Caco-2 (cell line): ENCODE measurements at regions not wholly inside any gene's neighbourhood (a gene's known extent, or its start where the extent isn't known, plus 50 kb on each side); places are given as distances from the start of the nearest gene placed in this dataset.

Experiments
- BruUV-seq: library from RNA; stranded (reverse); fragments of 400-500 nt; replicated peaks from 2 replicates; lab custom pipeline; 2021; lab: Mats Ljungman, UMichigan
- CTCF ChIA-PET: fragments of 300-600 bp; sonication (Branson Sonifier 250); formaldehyde crosslinking; loops from one replicate; lab custom pipeline; 2022; ENCODE audit warnings: antibody characterized with exemption; lab: Charles Lee
- POLR2A ChIA-PET: fragments of 300-600 bp; sonication (Branson Sonifier 250); formaldehyde crosslinking; loops from one replicate; lab custom pipeline; 2022; ENCODE audit warnings: antibody characterized with exemption; lab: Charles Lee
- DNase-seq, 2 experiments: peaks; one replicate each; pipeline versions ENCODE4 v3.0.0 to v3.0.0-alpha.2; 2020 to 2022
- H3K27me3 ChIP-seq: replicated peaks from 2 replicates; pipeline ENCODE4 v1.6.0; 2011; ENCODE audit warnings: low read length; ENCODE audit not compliant: control insufficient read depth, insufficient read depth
- H3K36me3 ChIP-seq: 2 replicates; pipeline ENCODE4 v1.5.1; 2011; ENCODE audit warnings: low read length; ENCODE audit not compliant: control insufficient read depth, insufficient read depth
- H3K4me1 ChIP-seq: fragments of 250-450 bp; sonication (Bioruptor Pico); 2 replicates; pipeline ENCODE4 v1.5.1; 2020; ENCODE audit warnings: mild to moderate bottlenecking
- H3K4me3 ChIP-seq: 2 replicates; pipeline ENCODE4 v1.5.1; 2011; ENCODE audit warnings: low read depth, mild to moderate bottlenecking, control low read depth, low read length
- H3K9me3 ChIP-seq: fragments of 250-450 bp; sonication (Bioruptor Pico); 2 replicates; pipeline ENCODE4 v1.5.1; 2020; ENCODE audit warnings: mild to moderate bottlenecking, moderate library complexity
- H3K27ac Mint-ChIP-seq: one replicate; pipeline ENCODE4 v1.8.0; 2022; ENCODE audit warnings: mixed read lengths; ENCODE audit not compliant: unreplicated experiment
- H3K27me3 Mint-ChIP-seq: one replicate; pipeline ENCODE4 v1.8.0; 2022; ENCODE audit warnings: mixed read lengths; ENCODE audit not compliant: insufficient read depth, unreplicated experiment
- H3K36me3 Mint-ChIP-seq: one replicate; pipeline ENCODE4 v1.8.0; 2022; ENCODE audit warnings: mild to moderate bottlenecking, mixed read lengths; ENCODE audit not compliant: insufficient read depth, unreplicated experiment
- H3K4me1 Mint-ChIP-seq: one replicate; pipeline ENCODE4 v1.8.0; 2022; ENCODE audit warnings: low read depth, mixed read lengths; ENCODE audit not compliant: unreplicated experiment
- H3K4me3 Mint-ChIP-seq: one replicate; pipeline ENCODE4 v1.8.0; 2022; ENCODE audit warnings: mild to moderate bottlenecking, moderate library complexity, mixed read lengths; ENCODE audit not compliant: unreplicated experiment
- H3K9me3 Mint-ChIP-seq: one replicate; pipeline ENCODE4 v1.8.0; 2022; ENCODE audit warnings: mixed read lengths; ENCODE audit not compliant: unreplicated experiment
- intact Hi-C: fragments of 100-400 bp; cut with micrococcal nuclease; formaldehyde crosslinking; loops from one replicate; pipeline ENCODE4 v1.10.0; 2022; ENCODE audit not compliant: unreplicated experiment
- TF ChIP-seq, protein P1 (sequence below), 2 experiments: fragments of 200-600 bp in 1 of 2; IDR thresholded peaks; 1 replicate in 1 of 2; 2 replicates in 1 of 2; pipeline versions ENCODE4 v1.5.1 to v1.8.0; 2011 to 2022; ENCODE audit warnings: antibody characterized with exemption in 1 of 2, control low read depth in 1 of 2, inconsistent platforms in 1 of 2, low read depth in 1 of 2, low read length in 1 of 2, mild to moderate bottlenecking in 1 of 2, moderate library complexity in 1 of 2; ENCODE audit not compliant: insufficient read depth in 1 of 2, severe bottlenecking in 1 of 2, unreplicated experiment in 1 of 2

DNA sequence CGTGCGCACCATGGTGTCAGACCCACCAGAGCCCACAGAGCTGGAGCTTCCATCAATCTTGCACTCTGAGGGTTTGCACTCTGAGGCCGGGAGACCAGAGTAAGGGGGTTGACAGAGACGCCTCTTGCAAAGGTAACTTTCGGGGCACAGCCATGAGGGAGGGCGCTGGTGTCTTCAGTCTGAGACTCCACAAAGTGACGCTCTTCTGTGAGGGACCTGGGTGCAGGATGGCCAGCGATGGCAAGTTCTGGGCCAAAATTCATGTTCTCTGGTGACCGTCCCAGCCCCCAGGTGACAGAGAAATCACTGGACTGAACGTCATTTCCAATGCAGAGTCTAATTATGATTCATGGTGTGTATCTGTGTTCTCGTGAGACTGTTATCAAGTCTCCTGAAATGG is 1395.2 kb downstream of the TBC1D22A start:
- Mint-ChIP-seq H3K9me3 (no peaks in the 10 kb centered on the region), H3K27ac (no peak overlapping the region), H3K4me1 (no peaks in the 10 kb centered on the region), H3K4me3 (no peak overlapping the region), H3K36me3 (no peaks in the 10 kb centered on the region), H3K27me3 (peaks cover 9% of the 10 kb centered on the region)
- H3K4me1 ChIP-seq = no peaks in the 10 kb centered on the region
- DNase-seq = no peak
- ChIA-PET CTCF (no interaction called here), POLR2A (no interaction called here)
- no peaks in the 10 kb centered on the region for H3K27me3 ChIP-seq
- no peaks in the 10 kb centered on the region for H3K9me3 ChIP-seq
- H3K36me3 ChIP-seq = no peaks in the 10 kb centered on the region
- BruUV-seq = no TSS peak
- no peak overlapping the region for H3K4me3 ChIP-seq
- TF ChIP-seq, protein P1, sequence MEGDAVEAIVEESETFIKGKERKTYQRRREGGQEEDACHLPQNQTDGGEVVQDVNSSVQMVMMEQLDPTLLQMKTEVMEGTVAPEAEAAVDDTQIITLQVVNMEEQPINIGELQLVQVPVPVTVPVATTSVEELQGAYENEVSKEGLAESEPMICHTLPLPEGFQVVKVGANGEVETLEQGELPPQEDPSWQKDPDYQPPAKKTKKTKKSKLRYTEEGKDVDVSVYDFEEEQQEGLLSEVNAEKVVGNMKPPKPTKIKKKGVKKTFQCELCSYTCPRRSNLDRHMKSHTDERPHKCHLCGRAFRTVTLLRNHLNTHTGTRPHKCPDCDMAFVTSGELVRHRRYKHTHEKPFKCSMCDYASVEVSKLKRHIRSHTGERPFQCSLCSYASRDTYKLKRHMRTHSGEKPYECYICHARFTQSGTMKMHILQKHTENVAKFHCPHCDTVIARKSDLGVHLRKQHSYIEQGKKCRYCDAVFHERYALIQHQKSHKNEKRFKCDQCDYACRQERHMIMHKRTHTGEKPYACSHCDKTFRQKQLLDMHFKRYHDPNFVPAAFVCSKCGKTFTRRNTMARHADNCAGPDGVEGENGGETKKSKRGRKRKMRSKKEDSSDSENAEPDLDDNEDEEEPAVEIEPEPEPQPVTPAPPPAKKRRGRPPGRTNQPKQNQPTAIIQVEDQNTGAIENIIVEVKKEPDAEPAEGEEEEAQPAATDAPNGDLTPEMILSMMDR (IDR thresholded peaks at IDR 0.05; ENCODE audit: insufficient read depth in 1 of 2, low read depth in 1 of 2, low read length in 1 of 2, severe bottlenecking in 1 of 2, unreplicated experiment in 1 of 2) = no peak
- intact Hi-C loops = no loop called here

DNA sequence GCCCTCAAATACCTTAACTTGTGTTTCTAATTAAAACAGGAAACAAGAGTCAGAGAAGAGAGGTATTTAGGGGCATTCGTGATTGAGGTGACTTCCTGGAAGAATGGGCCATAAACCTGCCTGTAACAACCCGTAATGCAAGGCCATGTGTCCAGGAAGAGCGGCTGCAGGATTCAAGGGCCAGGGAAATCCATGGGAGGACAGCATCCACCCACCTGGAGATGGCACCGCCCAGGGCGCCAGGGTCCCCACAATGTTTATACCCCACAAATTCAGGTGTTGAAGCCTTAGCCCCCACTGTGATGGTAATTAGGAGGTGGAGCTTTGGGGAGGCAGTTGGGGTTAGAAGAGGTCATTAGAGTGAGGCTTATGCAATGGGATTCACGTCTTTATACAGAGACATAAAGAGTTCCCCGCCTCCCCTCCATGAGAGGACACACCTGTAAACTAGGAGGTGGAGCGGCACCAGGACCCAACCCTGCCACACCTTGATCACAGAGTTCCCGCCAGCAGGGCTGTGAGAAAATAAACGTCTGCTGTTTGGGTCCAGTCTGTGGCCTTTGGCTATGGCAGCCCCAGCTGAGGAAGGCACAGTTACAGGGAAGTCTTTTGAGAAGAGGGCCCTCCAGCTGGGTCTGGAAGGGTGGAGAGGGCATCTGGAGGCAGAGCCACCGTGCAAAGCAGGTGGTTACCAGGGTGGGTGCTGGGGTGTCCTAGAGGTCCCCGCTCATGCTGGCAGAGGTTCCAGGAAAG is 1394.3 kb downstream of the TBC1D22A start:
- Mint-ChIP-seq H3K9me3 (no peaks in the 10 kb centered on the region), H3K36me3 (no peaks in the 10 kb centered on the region), H3K27me3 (peaks cover 9% of the 10 kb centered on the region), H3K4me1 (no peaks in the 10 kb centered on the region), H3K4me3 (no peak overlapping the region), H3K27ac (no peak overlapping the region)
- CTCF ChIA-PET = no interaction called here
- H3K4me1 ChIP-seq = no peaks in the 10 kb centered on the region
- no peaks in the 10 kb centered on the region for H3K27me3 ChIP-seq
- H3K9me3 ChIP-seq = no peaks in the 10 kb centered on the region
- TF ChIP-seq, protein P1 (IDR thresholded peaks at IDR 0.05; ENCODE audit: insufficient read depth in 1 of 2, low read depth in 1 of 2, low read length in 1 of 2, severe bottlenecking in 1 of 2, unreplicated experiment in 1 of 2) = no peak
- intact Hi-C loops = no loop called here
- no peaks in the 10 kb centered on the region for H3K36me3 ChIP-seq
- DNase-seq = no peak
- H3K4me3 ChIP-seq = no peak overlapping the region
- no TSS peak for BruUV-seq
- POLR2A ChIA-PET = no interaction called here

DNA sequence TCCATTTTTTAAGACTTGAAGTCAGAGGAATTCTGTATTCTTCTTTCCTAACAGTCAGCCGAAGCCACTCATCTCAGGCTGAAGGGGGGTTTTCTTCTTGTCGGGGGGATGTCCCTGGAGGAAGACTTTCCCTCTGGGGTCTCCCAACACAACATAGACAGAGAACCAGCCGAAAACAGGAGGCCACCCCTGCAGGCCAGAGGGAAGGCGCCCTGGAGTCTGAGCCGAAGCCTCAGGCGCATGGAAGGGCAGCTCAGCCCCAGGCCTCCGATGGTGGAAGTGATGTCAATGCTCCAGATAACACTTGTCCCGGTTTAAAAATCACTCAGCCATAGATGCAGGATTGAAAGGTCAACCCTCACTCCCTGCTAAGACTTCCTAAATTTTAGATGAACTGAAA is 1393.0 kb downstream of the TBC1D22A start:
- BruUV-seq = no TSS peak
- POLR2A ChIA-PET = no interaction called here
- intact Hi-C loops = no loop called here
- no peaks in the 10 kb centered on the region for H3K9me3 Mint-ChIP-seq
- no peak overlapping the region for H3K4me3 Mint-ChIP-seq
- TF ChIP-seq, protein P1 (IDR thresholded peaks at IDR 0.05; ENCODE audit: insufficient read depth in 1 of 2, low read depth in 1 of 2, low read length in 1 of 2, severe bottlenecking in 1 of 2, unreplicated experiment in 1 of 2) = no peak
- CTCF ChIA-PET = no interaction called here
- no peaks in the 10 kb centered on the region for H3K4me1 ChIP-seq
- no peak overlapping the region for H3K27ac Mint-ChIP-seq
- H3K27me3 Mint-ChIP-seq = peaks cover 6% of the 10 kb centered on the region
- H3K36me3 ChIP-seq = no peaks in the 10 kb centered on the region
- no peaks in the 10 kb centered on the region for H3K9me3 ChIP-seq
- no peaks in the 10 kb centered on the region for H3K36me3 Mint-ChIP-seq
- H3K4me1 Mint-ChIP-seq = no peaks in the 10 kb centered on the region
- no peaks in the 10 kb centered on the region for H3K27me3 ChIP-seq
- no peak overlapping the region for H3K4me3 ChIP-seq
- no peak for DNase-seq
